ENCODE measurements at regions not wholly inside any gene's neighbourhood (a gene's known extent, or its start where the extent isn't known, plus 50 kb on each side); places are given as distances from the start of the nearest gene placed in this dataset.

DNA sequence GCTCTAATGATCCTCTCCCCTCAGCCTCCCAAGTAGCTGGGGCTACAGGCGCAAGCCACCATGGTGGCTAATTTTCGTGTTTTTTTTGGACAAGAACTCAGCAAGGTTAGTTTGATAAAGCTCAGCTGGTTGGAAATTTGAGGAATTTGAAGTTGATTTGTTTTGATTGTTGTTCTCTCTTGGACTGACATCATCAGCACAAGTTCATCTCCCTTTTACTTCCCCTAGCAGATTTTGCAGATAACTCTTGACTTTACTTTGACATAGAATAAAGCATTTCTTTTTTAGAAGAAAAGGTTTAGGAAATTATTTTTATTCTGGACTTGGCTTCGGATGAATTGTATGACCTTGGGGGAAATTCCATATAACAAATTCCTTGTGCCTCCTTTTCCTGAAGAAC lies 74.9 kb upstream of the DLX2 start:
- no peaks in the 10 kb centered on the region for H3K9me3 ChIP-seq
- H3K36me3 ChIP-seq = no peaks in the 10 kb centered on the region
- H3K27me3 ChIP-seq (ENCODE audit: low read depth) = peaks cover 6% of the 10 kb centered on the region
- ATAC-seq = no peak
- peaks cover 6% of the 10 kb centered on the region for H3K4me1 ChIP-seq
- H3K27ac ChIP-seq = no peak overlapping the region
- intact Hi-C loops (cut with DNase I) = loop anchor here (10.0 kb wide), 1 partner anchor 287 kb away; no protein-coding TSS in a partner anchor
- no peak overlapping the region for H3K4me3 ChIP-seq
- TF ChIP-seq, protein P1, sequence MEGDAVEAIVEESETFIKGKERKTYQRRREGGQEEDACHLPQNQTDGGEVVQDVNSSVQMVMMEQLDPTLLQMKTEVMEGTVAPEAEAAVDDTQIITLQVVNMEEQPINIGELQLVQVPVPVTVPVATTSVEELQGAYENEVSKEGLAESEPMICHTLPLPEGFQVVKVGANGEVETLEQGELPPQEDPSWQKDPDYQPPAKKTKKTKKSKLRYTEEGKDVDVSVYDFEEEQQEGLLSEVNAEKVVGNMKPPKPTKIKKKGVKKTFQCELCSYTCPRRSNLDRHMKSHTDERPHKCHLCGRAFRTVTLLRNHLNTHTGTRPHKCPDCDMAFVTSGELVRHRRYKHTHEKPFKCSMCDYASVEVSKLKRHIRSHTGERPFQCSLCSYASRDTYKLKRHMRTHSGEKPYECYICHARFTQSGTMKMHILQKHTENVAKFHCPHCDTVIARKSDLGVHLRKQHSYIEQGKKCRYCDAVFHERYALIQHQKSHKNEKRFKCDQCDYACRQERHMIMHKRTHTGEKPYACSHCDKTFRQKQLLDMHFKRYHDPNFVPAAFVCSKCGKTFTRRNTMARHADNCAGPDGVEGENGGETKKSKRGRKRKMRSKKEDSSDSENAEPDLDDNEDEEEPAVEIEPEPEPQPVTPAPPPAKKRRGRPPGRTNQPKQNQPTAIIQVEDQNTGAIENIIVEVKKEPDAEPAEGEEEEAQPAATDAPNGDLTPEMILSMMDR (IDR thresholded peaks at IDR 0.05) = no peak
- DNase-seq = no peak

GRCh38 chr2:172177996-172178395 lies 75.3 kb upstream of the DLX2 start:
- TF ChIP-seq, protein P1 (IDR thresholded peaks at IDR 0.05) = no peak
- H3K27ac ChIP-seq = no peak overlapping the region
- no peak for DNase-seq
- H3K4me3 ChIP-seq = no peak overlapping the region
- peaks cover 2% of the 10 kb centered on the region for H3K4me1 ChIP-seq
- H3K9me3 ChIP-seq = no peaks in the 10 kb centered on the region
- no peaks in the 10 kb centered on the region for H3K36me3 ChIP-seq
- H3K27me3 ChIP-seq (ENCODE audit: low read depth) = peaks cover 2% of the 10 kb centered on the region
- no peak for ATAC-seq
- intact Hi-C loops (cut with DNase I) = loop anchor here (10.0 kb wide), 1 partner anchor 287 kb away; no protein-coding TSS in a partner anchor

DNA sequence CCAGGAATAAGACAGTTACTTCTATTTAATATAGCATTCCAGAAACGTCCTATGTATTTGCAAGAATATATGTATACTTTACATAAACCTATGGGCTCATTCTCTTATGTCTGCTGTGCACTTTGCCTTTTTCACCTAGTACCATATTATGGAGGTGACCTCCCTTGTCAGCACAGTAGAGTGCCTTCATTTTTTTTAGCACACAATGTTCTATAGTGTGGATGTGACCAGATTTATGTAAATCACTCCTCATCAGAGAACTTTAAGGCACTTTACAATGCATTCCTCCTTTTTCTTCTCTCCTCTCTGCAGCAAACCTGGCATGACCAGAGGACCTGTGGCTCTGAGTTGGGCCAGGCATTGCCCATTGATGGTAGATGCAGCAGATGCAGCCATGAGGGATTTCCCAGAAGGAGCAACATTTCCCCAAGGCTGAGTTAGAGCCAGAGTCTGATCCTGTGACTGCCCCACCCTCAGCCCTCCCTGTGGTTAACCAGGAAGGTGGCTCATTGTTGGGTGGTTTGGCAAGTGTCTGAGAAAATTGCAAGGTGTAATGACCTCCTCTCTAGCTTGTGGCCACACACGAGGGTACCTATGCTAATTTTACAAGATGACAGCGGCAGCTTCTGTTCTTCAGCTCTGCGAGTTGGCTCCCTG lies 76.5 kb upstream of the DLX2 start:
- no peak for ATAC-seq
- Histone ChIP-seq H3K36me3 (no peaks in the 10 kb centered on the region), H3K4me1 (no peaks in the 10 kb centered on the region), H3K27ac (no peak overlapping the region), H3K9me3 (no peaks in the 10 kb centered on the region), H3K27me3 (ENCODE audit: low read depth) (no peaks in the 10 kb centered on the region), H3K4me3 (no peak overlapping the region)
- intact Hi-C loops (cut with DNase I) = loop anchor here (10.0 kb wide), 1 partner anchor 286 kb away; no protein-coding TSS in a partner anchor
- no peak for DNase-seq
- TF ChIP-seq, protein P1 (IDR thresholded peaks at IDR 0.05) = no peak

- intact Hi-C loops (cut with DNase I) = no loop called here
- Histone ChIP-seq H3K36me3 (no peaks in the 10 kb centered on the region), H3K9me3 (no peaks in the 10 kb centered on the region), H3K27me3 (ENCODE audit: low read depth) (no peaks in the 10 kb centered on the region), H3K4me3 (no peak overlapping the region), H3K27ac (no peak overlapping the region), H3K4me1 (no peaks in the 10 kb centered on the region)
- TF ChIP-seq, protein P1 (IDR thresholded peaks at IDR 0.05) = no peak
- ATAC-seq (no peak), DNase-seq (no peak)
Measured at GRCh38 chr2:172181840-172182239, 79.1 kb upstream of the DLX2 start.

GRCh38 chr2:172182624-172183023 lies 79.9 kb upstream of the DLX2 start:
- H3K9me3 ChIP-seq = no peaks in the 10 kb centered on the region
- H3K27me3 ChIP-seq (ENCODE audit: low read depth) = no peaks in the 10 kb centered on the region
- H3K36me3 ChIP-seq = no peaks in the 10 kb centered on the region
- TF ChIP-seq, protein P1 (IDR thresholded peaks at IDR 0.05) = no peak
- H3K4me3 ChIP-seq = no peak overlapping the region
- H3K4me1 ChIP-seq = no peaks in the 10 kb centered on the region
- DNase-seq = no peak
- intact Hi-C loops (cut with DNase I) = no loop called here
- H3K27ac ChIP-seq = no peak overlapping the region
- ATAC-seq = no peak
